ENCODE measurements at regions not wholly inside any gene's neighbourhood (a gene's known extent, or its start where the extent isn't known, plus 50 kb on each side); places are given as distances from the start of the nearest gene placed in this dataset.

DNA sequence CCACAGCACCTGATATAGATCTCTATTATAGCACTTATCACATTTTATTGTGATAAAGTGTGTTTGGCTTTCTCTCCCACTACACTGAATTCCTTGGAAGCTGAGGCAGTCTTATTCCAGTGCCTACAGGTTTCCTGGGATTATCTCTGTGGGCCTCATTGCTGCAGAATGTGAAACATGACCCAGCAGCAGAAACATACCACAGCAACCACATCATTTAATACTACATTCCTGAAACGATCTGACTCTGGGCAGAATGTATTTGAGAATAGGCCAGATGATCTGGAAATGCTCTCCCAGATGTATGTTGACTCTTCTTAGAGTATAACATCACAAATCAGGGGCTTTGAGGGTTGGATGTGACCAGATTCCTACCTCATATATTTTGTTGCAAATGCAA, 323.5 kb upstream of the TANK start:
- TF ChIP-seq, protein P1, sequence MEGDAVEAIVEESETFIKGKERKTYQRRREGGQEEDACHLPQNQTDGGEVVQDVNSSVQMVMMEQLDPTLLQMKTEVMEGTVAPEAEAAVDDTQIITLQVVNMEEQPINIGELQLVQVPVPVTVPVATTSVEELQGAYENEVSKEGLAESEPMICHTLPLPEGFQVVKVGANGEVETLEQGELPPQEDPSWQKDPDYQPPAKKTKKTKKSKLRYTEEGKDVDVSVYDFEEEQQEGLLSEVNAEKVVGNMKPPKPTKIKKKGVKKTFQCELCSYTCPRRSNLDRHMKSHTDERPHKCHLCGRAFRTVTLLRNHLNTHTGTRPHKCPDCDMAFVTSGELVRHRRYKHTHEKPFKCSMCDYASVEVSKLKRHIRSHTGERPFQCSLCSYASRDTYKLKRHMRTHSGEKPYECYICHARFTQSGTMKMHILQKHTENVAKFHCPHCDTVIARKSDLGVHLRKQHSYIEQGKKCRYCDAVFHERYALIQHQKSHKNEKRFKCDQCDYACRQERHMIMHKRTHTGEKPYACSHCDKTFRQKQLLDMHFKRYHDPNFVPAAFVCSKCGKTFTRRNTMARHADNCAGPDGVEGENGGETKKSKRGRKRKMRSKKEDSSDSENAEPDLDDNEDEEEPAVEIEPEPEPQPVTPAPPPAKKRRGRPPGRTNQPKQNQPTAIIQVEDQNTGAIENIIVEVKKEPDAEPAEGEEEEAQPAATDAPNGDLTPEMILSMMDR (IDR thresholded peaks at IDR 0.05), result no peak
- TF ChIP-seq POLR2AphosphoS5 (IDR thresholded peaks at IDR 0.05) (no peak), POLR2A (IDR thresholded peaks at IDR 0.05) (no peak)

Data from breast epithelium (tissue), 3 donors.